GM21526 (cell line): ENCODE measurements at regions not wholly inside any gene's neighbourhood (a gene's known extent, or its start where the extent isn't known, plus 50 kb on each side); places are given as distances from the start of the nearest gene placed in this dataset.

Source experiments
- ATAC-seq: cut with Tn5 transposase; IDR thresholded peaks from one replicate; pipeline ENCODE4 v1.9.1; 2021; ENCODE audit warnings: moderate library complexity; ENCODE audit not compliant: unreplicated experiment, low FRiP score

DNA sequence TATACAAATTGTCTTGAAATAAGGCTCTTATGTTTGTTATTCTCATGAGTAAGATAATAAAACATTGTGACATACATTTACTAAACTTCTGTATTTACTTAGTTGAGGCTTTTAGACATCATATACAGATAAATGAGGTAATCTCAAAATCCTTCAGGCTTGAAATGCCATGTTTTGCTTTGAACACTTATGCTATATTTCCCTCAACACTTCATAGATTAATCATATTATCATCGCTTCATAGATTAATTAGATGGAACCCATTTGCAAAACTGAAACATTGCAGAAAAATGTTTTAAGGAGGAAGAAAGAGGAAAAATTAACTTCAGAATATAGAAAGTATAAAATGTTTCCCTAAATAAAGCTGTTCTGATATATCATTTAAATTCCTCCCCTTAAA is 165.0 kb upstream of the CNTNAP2 start:
- ATAC-seq: no peak

DNA sequence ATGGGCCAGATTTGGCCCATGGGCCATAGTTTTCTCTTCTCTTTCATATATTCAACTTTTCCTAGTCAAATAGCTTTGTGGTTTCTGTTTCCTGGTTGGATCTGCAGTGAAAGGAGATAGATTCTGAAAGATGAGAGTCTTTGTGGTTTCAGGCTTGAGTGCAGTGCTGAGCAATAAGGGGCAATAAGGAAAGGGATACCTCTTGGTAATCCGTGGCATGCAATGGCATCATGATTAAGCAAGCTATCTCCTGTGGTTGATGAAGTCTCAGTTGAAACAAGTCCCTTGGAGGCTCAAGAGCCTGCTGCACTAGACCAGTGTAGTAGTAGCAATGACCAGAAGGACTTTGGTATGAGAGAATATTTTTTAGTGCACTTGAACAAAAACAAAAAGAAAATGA is 187.7 kb upstream of the CNTNAP2 start:
- no peak for ATAC-seq

DNA sequence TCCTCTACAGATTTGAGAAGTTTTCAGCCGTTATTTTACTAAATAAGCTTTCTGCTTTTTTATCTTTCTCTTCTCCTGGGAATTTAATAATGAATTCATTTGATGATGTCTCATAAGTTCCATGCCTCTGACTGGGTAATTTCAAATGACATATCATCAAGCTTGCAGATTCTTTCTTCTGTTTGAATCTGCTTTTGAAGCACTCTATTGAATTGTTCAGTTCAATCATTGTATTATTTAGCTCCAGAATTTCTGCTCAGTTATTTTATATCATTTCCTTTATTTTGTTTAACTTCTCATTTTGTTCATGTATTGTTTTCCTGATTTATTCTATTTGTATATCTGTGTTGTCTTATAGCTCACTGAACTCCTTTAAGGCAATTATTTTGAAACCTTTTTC is 196.9 kb upstream of the CNTNAP2 start:
- no peak for ATAC-seq

DNA sequence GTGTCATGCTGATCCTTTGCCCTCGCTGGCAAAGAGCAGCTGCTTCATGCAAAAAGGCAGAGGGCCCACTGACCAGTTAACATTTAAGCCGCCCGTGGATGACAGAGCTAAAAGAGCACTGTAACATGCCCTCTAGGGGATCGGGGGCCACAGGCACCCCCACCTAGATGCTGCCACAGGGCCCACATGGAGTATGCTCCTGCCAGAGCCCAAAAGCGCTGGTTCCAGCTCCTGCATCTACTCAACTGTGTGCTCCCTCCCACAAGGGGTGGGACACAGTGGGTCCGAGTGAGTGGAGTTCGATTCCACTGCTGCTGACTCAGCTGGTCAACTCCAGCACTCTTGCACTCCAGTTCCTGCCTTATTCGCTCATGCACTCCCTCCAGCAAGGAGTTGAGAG is 199.8 kb upstream of the CNTNAP2 start:
- no peak for ATAC-seq

DNA sequence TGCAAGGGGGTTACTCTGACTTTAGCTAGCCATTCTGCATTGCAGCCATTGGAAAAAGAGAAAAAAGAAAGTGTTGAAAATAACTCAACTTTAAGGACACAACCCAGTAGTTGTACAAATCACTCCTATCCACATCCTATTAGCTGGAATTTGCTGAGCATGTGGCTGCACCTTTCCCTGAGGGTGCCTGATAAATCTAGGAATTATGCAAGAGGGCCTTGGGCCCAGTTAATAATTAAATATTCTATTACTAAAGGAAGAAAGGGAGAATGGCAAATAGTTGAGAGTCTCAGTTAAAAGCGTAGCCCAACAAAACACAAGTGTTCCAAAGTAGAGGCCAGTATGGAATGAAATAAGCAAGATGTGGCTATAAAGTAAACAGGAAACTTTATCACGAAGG is 200.9 kb upstream of the CNTNAP2 start:
- ATAC-seq: no peak

DNA sequence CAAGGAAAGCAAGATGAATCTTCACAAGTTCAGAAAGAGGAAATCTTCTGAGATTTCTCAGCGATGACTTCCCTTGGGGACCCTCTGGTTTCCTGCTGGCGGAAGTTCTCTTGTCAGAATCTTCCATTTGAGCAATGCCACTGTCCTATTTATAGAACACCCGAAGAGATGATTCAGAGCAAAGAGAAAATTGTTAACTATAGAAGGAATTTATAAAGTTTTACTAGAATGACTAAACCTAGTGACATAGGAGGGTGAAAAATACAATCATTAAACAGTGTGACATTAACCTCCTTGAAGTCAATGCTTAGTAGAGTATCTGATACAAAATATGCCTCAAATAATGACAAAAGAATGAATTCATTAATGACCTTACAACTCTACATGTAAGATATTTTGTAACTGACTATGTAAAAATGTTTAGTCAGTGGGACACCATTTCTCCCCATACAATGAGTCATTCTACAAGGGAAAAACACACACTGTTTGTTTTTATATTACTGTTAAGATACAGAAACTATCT is 206.5 kb upstream of the CNTNAP2 start:
- ATAC-seq: no peak

DNA sequence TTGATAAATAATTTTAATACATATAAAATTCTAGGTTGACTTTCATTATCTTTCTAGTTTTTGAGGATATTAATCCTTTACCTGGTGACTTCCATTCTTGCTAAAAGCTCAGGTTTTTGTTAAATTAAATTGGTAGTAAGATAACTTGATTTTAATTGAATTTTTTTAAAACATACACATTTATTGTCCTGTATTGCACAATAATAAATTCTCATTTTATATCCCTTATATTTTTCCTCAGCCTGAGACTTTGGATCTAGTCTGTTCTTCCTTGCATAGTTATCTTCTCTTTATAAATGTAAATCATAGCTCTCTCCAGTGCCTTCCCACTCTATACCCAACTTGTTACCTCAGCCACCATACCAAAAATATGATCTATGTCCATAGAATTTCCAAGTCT is 212.9 kb upstream of the CNTNAP2 start:
- no peak for ATAC-seq

DNA sequence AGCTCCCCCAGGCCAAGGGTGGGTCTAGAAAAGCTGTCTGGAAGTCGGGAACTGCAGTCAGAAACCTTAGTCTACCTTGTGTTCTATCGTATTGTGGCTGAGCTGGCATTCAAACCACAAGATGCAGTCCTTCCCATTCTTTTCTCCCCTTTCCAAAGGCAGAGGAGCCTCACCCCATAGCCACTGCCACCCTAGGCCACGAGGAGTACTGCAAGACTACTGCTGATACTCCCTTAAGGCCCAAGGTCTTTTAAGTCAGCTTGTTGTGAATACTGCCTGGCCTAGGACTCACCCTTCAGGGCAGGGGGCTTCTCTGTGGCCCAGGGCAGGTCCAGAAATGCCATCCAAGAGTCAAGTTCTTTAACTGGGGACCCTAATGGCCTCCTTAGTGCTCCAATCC is 214.5 kb upstream of the CNTNAP2 start:
- no peak for ATAC-seq

DNA sequence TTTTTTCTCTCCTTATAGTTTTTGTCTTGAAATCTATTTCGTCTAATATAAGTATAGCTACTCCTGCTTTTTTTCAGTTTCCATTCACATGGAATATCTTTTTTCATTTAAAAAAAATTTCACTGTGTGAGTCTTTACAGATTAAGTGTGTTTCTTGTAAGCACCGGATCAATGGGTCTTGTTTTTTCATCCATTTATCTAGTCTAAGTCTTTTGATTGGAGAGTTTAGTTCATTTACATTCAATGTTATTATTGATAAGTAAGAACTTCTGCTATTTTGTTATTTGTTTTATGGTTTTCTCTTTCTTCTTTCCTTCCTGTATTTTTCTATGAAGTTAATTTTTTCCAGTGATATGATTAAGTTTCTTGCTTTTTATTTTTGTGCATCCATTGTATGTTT is 216.7 kb upstream of the CNTNAP2 start:
- ATAC-seq: no peak

DNA sequence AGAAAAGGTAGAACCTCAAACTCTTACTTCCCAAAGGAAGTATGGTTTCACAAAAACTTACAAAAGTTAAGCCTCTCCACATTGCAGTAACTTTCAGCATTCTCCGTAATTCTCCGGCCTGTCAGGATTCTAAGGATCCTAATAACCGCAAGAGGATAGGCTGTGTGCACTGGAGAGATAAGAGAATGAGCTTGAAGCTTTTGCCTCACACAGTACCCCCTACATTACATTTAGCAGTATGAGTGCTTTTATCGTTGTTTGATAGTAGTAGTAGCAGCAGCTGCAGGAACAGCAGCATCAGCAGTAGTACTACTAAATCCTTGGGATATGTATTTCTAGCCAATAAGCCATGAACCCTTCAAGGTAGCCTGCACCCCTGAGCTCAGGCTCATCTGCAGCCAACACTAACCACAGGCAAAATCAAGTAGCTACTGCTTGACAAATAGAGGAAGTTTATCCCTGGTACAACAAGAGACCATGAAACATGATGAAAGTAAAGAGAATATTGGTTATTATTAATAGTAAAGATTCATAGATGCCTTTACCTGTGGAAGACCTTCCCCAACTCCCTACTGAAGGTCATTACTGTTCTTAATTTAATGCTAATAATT is 222.6 kb upstream of the CNTNAP2 start:
- ATAC-seq: no peak

DNA sequence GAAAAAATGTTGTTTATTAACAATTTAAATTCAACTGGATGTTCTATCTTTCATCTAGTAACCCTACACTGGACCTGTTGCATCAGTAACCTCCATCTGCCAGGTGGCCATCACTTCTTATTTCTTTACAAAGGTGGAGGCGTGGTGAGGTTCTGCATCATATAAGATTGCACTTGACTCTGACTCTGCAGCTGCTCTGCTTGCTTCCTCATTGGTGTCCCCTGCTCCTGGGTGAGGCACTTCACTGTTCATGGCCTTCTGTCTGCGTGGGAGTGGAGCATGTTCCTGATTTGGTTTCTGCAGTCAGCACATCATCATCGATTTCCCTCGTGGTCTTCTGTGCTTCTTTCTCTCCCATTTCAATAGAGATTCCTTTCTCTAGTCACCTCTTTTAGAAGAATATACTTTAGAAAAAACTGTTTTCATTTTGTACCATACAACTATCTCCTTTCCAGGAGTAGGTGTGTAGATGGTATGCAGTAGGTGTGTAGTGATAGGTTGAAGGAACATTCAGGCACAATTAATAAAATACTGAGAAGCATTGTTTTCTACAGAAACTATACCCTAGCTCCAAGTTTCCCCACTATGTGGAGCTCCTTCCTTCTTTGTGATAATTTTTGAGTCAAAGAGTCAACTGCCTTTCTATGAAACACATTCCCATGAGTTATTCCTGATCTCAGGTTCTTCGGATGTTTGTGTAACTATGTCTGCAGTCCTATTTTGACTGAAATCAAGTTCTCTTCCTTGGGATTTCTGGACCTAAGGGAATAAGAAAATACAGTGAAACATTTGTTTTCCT is 231.7 kb upstream of the CNTNAP2 start:
- no peak for ATAC-seq

DNA sequence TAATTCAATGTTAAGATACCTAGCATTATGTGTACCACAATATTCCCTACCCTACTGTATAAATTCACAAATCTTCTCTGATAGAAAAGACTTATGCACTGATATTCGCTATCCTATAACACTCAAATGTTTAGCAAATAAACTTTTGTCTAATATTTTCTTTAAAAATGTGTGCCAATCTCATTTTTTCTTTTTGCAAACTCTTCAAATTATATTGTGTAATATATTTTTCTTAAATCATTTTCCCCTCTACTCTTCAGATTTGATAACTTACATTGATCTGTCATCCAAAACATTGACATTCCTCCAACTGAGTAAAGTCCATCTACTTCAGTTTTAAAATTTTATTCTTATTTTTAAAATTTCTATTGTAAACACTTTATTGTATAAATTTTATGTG is 240.2 kb upstream of the CNTNAP2 start:
- no peak for ATAC-seq

DNA sequence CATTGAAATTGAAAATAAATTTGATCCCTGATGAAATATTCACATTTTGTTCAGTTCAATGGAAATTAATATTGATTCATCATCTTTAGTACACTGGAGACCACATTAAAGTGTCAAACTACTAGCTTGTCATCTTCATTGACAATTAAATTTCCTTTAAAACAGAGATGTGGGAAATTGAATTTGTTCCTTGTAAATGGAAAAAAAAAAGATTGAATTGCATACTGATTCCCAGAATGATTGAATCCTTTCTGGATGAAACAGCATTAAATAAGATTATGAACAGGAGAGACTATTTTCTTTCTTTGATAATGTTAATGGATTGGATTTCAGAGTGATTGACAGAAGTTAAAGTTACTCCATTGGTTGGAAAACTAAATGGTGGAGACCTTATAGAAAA is 241.3 kb upstream of the CNTNAP2 start:
- no peak for ATAC-seq

DNA sequence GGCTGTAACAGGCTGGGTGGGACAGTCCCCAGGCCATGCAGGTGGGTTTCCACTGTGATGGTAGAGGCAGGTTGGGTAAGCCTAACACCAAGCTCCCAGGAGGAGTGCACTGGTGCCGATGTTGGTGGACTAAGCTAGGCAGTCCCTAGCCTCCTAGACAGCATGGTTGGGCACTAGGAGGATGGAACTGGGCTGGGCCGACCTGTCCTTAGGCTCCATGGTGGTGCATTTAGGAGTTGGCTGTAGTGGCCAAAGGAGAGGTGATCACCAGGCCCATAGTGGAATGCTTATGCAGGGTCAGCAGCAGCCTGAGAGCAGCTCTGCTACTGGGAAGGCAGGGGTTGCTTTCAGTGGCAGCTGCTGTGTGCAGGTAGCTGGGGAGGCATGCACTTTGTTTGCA is 247.7 kb upstream of the CNTNAP2 start:
- ATAC-seq: no peak

DNA sequence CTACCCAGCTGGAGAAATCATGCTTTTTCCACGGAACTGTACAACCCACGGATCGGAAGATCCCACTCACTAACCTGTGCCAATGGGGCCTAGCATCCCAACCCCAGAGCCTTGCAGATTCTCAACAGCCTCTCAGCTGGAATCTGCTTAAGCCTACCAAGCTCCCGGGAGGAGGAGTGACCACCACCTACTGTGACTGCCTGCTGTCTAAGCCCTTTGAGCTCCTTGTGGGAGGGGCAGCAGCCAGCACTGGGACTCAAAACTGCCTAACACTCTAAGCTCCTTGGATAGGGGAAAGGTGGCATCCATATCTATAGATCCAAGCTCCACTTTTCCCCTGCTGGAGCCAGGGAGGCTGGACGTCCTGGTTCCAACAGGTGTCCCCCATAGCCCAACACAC is 254.4 kb upstream of the CNTNAP2 start:
- no peak for ATAC-seq

DNA sequence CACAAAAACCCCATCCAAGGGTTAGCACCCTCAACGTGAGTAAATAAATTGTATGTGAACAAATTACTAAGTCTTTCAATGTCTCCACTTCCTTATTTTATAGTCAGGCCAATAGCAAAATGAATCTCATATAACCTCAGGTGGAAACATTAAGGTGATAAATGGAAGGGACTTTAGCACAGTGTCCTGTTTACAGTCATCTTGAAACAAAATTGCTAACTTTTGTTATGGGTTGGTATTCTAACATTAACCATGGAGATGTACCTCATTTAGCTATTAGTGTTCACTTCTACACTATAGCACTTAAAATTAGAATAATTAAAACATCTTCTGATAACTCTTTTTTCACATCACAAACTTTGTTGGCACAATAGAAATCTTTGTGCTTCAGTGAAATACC is 255.8 kb upstream of the CNTNAP2 start:
- ATAC-seq: no peak

DNA sequence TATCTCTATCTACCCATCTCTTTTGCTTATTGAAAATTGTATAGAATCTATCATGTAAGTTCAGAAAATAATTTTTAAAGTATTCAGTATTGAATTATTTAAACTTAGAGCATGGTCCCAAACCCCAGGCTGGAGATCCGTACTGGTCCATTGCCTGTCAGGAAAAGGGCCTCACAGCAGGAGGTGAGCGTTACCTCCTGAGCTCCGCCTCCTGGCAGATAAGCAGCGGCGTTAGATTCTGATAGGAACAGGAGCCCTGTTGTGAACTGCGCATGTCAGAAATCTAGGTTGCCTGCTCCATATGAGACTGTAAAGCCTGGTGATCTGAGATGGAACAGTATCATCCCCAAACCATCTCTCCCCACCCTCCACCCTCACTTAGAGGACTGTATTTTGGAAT is 266.0 kb upstream of the CNTNAP2 start:
- ATAC-seq: no peak

DNA sequence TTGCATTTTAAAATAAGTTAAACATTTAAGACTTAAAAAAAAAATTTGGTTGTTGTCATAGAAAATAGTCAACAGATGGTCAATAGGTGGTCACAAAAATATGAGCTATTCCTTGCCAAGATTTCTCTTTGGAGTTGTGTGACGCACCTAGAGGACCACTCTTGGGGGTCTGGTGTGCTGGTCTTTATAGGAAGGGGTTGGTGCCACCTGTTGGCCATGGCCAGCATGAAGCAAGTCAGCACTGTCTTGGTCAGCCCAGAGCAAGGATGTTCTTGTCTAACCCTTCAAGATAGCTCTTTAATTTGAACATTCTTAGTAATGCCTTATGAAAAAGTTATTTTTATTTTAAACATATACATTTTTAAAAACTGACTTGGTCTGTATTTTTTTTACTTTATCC is 267.9 kb upstream of the CNTNAP2 start:
- ATAC-seq: no peak

DNA sequence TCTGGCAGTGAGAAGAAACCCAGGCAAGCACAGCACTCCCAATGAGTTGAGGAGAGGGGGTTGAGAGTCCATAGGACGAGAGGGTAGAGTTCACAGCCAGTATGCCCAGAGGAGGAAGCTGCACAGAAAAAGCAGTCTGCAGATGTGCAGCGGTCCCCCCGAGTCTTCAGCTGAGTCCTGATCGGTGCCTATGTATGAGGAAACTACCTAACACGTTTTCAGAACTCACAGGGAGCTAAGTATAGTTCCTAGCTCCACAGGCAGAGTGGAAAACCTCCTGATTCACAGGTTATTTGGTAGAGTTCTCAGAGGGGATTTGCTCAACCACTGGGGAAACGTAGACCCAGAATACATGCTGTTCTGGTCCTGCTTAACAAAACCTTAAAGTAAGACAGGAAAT is 271.3 kb upstream of the CNTNAP2 start:
- no peak for ATAC-seq

DNA sequence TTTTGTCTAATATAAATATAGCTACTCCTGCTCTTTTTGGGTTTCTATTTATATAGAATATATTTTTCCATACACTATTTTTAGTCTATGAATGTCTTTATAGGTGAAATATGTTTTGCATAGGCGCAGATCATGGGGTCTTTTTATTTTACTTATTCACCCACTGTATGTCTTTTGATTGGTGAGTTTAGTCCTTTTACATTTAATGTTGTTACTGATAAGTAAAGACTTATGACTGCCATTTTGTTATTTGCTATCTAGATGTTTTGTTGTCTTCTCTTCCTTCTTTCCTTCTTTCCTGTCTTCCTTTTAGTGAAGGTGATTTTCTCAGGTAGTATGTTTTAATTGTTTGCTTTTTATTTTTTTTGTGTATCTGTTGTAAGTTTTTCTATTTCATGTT is 276.8 kb upstream of the CNTNAP2 start:
- no peak for ATAC-seq

DNA sequence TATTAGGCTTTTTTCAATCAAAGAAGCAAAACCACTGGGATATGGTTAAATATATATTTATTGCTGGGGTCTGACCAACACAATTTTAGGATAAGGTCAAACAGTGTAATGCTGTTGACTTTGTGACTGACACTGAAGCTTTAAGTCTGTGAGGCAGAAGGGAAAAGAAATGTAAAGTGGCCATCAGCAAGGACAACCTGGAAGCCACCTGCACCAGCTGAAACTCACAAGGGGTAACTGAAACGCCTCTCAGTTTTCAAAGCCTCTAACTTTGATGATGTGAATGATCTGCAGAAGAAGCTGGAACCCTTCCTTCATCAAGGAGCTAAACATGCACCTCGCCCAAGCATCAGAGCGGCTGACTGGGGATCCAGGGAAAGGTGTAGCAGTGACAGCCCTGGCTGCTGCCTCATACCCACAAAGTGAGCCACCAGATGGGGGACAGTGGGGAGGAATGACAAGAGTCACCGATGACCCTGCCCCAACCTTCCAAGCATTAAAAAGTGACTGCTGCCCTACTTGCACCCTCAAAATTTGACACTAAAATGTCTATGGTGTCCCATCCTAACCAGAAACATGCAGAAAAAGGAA is 284.9 kb upstream of the CNTNAP2 start:
- ATAC-seq: no peak

DNA sequence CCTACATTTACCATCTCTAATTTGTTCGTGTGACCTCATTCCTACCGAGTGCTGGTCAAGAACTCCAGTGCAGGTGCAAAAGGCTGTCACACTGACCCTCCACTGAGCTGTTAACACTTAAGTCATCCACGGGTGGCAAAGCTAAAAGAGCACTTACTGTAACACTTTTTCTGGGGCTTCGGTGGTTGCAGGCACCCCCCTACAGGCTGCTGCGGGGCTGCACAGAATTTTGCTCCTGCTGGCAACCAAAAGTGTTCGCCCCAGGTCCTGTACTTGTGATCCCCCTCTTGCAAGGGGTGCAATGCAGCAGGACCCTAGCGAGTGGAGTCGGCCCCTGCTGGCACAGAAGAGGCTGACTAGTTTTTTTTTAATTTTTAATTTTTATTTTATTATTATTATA is 298.9 kb upstream of the CNTNAP2 start:
- ATAC-seq: no peak
